ENCODE measurements at regions not wholly inside any gene's neighbourhood (a gene's known extent, or its start where the extent isn't known, plus 50 kb on each side); places are given as distances from the start of the nearest gene placed in this dataset.

GRCh38 chr15:69830430-69830829, 267.3 kb downstream of the TLE3 start:
- no peak for TF ChIP-seq CTCF (IDR thresholded peaks at IDR 0.05)
- no peak for TF ChIP-seq MAX (CRISPR knock-in tag; IDR thresholded peaks at IDR 0.05)
- TF ChIP-seq TP53 (CRISPR knock-in tag; IDR thresholded peaks at IDR 0.05), result no peak
- TF ChIP-seq JUN (CRISPR knock-in tag; IDR thresholded peaks at IDR 0.05), result no peak
- no peak for TF ChIP-seq ATF3 (CRISPR knock-in tag; conservative IDR thresholded peaks at IDR 0.05)
- TF ChIP-seq MXD4 (CRISPR knock-in tag; IDR thresholded peaks at IDR 0.05; ENCODE audit: borderline replicate concordance), result no peak

Data from WTC11 (cell line).